Esophagus muscularis mucosa (tissue), 3 donors: ENCODE measurements at regions not wholly inside any gene's neighbourhood (a gene's known extent, or its start where the extent isn't known, plus 50 kb on each side); places are given as distances from the start of the nearest gene placed in this dataset.

Source experiments
- CTCF ChIP-seq, 3 experiments: fragments of 200-600 bp in 2 of 3; fragments of 450-650 bp in 1 of 3; sonication (generic) in 2 of 3; IDR thresholded peaks; one replicate each; pipeline ENCODE4 v1.5.1; 2017 to 2019; ENCODE audit warnings: antibody characterized with exemption in 3 of 3, mild to moderate bottlenecking in 2 of 3, moderate library complexity in 1 of 3
- EP300 ChIP-seq: sonication (generic); formaldehyde crosslinking; IDR thresholded peaks from one replicate; pipeline ENCODE4 v1.6.1; 2017; ENCODE audit warnings: antibody characterized with exemption

GRCh38 chr6:2439632-2440031, 194.2 kb upstream of the GMDS start:
- TF ChIP-seq CTCF (IDR thresholded peaks at IDR 0.05) = no peak
- no peak for TF ChIP-seq EP300
